ENCODE measurements at regions not wholly inside any gene's neighbourhood (a gene's known extent, or its start where the extent isn't known, plus 50 kb on each side); places are given as distances from the start of the nearest gene placed in this dataset.

GRCh38 chr2:101612019-101612418 is 85.5 kb upstream of the MAP4K4 start:
- TF ChIP-seq CTCF (IDR thresholded peaks at IDR 0.05; ENCODE audit: borderline replicate concordance, control extremely low read depth, extremely low read depth, insufficient read depth, missing control alignments) = no peak
- DNase-seq (ENCODE audit: low spot score) = no peak
- in situ Hi-C loops (cut with MboI; ENCODE audit: low sequenced_read_pairs, unreplicated experiment) = no loop called here

- no peak for TF ChIP-seq CTCF (IDR thresholded peaks at IDR 0.05; ENCODE audit: borderline replicate concordance, control extremely low read depth, extremely low read depth, insufficient read depth, missing control alignments)
- DNase-seq (ENCODE audit: low spot score) = no peak
- in situ Hi-C loops (cut with MboI; ENCODE audit: low sequenced_read_pairs, unreplicated experiment) = no loop called here
Observed at GRCh38 chr2:101610750-101611315, 86.7 kb upstream of the MAP4K4 start.

- no peak for DNase-seq (ENCODE audit: low spot score)
- TF ChIP-seq CTCF (IDR thresholded peaks at IDR 0.05; ENCODE audit: borderline replicate concordance, control extremely low read depth, extremely low read depth, insufficient read depth, missing control alignments) = no peak
- in situ Hi-C loops (cut with MboI; ENCODE audit: low sequenced_read_pairs, unreplicated experiment) = no loop called here
Observed at GRCh38 chr2:101609433-101609832, 88.1 kb upstream of the MAP4K4 start.

GRCh38 chr2:101608408-101609310 is 88.8 kb upstream of the MAP4K4 start:
- DNase-seq (ENCODE audit: low spot score) = no peak
- in situ Hi-C loops (cut with MboI; ENCODE audit: low sequenced_read_pairs, unreplicated experiment) = no loop called here

GRCh38 chr2:101597347-101597944 is 100.1 kb upstream of the MAP4K4 start:
- TF ChIP-seq CTCF (IDR thresholded peaks at IDR 0.05; ENCODE audit: borderline replicate concordance, control extremely low read depth, extremely low read depth, insufficient read depth, missing control alignments) = no peak
- in situ Hi-C loops (cut with MboI; ENCODE audit: low sequenced_read_pairs, unreplicated experiment) = no loop called here
- DNase-seq (ENCODE audit: low spot score) = no peak

More at GRCh38 chr2:101608408-101609310, 88.8 kb upstream of the MAP4K4 start:
- TF ChIP-seq CTCF (IDR thresholded peaks at IDR 0.05; ENCODE audit: borderline replicate concordance, control extremely low read depth, extremely low read depth, insufficient read depth, missing control alignments) = no peak

- no peak for DNase-seq (ENCODE audit: low spot score)
- in situ Hi-C loops (cut with MboI; ENCODE audit: low sequenced_read_pairs, unreplicated experiment) = no loop called here
- no peak for TF ChIP-seq CTCF (IDR thresholded peaks at IDR 0.05; ENCODE audit: borderline replicate concordance, control extremely low read depth, extremely low read depth, insufficient read depth, missing control alignments)
Observed at GRCh38 chr2:101596333-101596732, 101.2 kb upstream of the MAP4K4 start.
